ENCODE measurements at regions not wholly inside any gene's neighbourhood (a gene's known extent, or its start where the extent isn't known, plus 50 kb on each side); places are given as distances from the start of the nearest gene placed in this dataset.

DNA sequence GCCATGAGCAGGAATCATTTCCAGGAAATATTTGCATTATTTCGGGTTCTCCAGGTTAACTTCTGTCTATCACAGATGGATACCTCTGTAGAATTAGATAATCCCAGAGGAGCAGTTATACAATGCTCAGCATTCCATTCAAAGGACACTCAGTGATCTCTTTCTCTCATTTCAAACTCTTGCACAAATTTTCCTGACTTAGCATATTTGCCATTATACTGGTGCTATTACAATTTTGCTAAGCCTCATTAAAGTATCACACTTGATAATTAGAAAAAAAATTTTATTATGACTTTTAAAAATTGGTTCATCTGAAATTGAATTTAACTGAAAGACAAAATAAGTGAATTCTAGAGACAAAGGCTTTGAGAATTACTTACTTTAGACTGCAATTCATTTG lies 469.0 kb downstream of the EPHA3 start:
- TF ChIP-seq GABPA (IDR thresholded peaks at IDR 0.05 in 1 of 2, conservative IDR thresholded peaks at IDR 0.05 in 1 of 2): no peak
- TF ChIP-seq, protein P1, sequence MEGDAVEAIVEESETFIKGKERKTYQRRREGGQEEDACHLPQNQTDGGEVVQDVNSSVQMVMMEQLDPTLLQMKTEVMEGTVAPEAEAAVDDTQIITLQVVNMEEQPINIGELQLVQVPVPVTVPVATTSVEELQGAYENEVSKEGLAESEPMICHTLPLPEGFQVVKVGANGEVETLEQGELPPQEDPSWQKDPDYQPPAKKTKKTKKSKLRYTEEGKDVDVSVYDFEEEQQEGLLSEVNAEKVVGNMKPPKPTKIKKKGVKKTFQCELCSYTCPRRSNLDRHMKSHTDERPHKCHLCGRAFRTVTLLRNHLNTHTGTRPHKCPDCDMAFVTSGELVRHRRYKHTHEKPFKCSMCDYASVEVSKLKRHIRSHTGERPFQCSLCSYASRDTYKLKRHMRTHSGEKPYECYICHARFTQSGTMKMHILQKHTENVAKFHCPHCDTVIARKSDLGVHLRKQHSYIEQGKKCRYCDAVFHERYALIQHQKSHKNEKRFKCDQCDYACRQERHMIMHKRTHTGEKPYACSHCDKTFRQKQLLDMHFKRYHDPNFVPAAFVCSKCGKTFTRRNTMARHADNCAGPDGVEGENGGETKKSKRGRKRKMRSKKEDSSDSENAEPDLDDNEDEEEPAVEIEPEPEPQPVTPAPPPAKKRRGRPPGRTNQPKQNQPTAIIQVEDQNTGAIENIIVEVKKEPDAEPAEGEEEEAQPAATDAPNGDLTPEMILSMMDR (IDR thresholded peaks at IDR 0.05; ENCODE audit: low read depth, low read length, missing input control): no peak
- TF ChIP-seq, protein P2, sequence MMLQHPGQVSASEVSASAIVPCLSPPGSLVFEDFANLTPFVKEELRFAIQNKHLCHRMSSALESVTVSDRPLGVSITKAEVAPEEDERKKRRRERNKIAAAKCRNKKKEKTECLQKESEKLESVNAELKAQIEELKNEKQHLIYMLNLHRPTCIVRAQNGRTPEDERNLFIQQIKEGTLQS (IDR thresholded peaks at IDR 0.05): no peak
- TF ChIP-seq YY1 (IDR thresholded peaks at IDR 0.05): no peak
- TF ChIP-seq, protein P3, sequence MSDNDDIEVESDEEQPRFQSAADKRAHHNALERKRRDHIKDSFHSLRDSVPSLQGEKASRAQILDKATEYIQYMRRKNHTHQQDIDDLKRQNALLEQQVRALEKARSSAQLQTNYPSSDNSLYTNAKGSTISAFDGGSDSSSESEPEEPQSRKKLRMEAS (IDR thresholded peaks at IDR 0.05): no peak
- TF ChIP-seq HNF4G (IDR thresholded peaks at IDR 0.05): no peak
- no peak for TF ChIP-seq TAF1 (conservative IDR thresholded peaks at IDR 0.05)
- no peak for TF ChIP-seq SP1 (IDR thresholded peaks at IDR 0.05)
